ENCODE measurements at regions not wholly inside any gene's neighbourhood (a gene's known extent, or its start where the extent isn't known, plus 50 kb on each side); places are given as distances from the start of the nearest gene placed in this dataset.

GRCh38 chr9:26744191-26744965 lies 148.2 kb downstream of the CAAP1 start:
- no peak for ATAC-seq
- ChIA-PET CTCF (interaction anchor here (0.7 kb wide), 2 partner anchors 15 to 112 kb away, joined by 3 read pairs; no protein-coding TSS in a partner anchor), POLR2A (no interaction called here)
- peaks cover 61% of the 10 kb centered on the region for H3K4me1 Mint-ChIP-seq
- no peak for DNase-seq (ENCODE audit: low spot score)
- TF ChIP-seq ZNF232 (CRISPR knock-in tag; IDR thresholded peaks at IDR 0.05) (no peak), NR3C1 (CRISPR knock-in tag; conservative IDR thresholded peaks at IDR 0.05; ENCODE audit: low read depth) (no peak), CTCF (IDR thresholded peaks at IDR 0.05) (peak; percentile 80), OVOL2 (CRISPR knock-in tag; IDR thresholded peaks at IDR 0.05; ENCODE audit: borderline replicate concordance) (no peak), GRHL2 (CRISPR knock-in tag; IDR thresholded peaks at IDR 0.05; ENCODE audit: insufficient replicate concordance, severe bottlenecking) (no peak)
- H3K9me3 Mint-ChIP-seq = peaks cover 23% of the 10 kb centered on the region
- H3K4me3 Mint-ChIP-seq = no peak overlapping the region
- H3K27me3 Mint-ChIP-seq (ENCODE audit: low read depth) = peaks cover 10% of the 10 kb centered on the region; the same call in 1 of the 2 replicates
- H3K27ac Mint-ChIP-seq = 0 out of 2 replicates have a peak overlapping the region, but pooled peaks have one; percentile 17
- peaks cover 18% of the 10 kb centered on the region for H3K36me3 Mint-ChIP-seq

- CTCF ChIA-PET = interaction anchor here (1.9 kb wide), 1 partner anchor 20 kb away, joined by 6 read pairs; no protein-coding TSS in a partner anchor
- Mint-ChIP-seq H3K4me1 (peaks cover 46% of the 10 kb centered on the region), H3K36me3 (peaks cover 22% of the 10 kb centered on the region), H3K27me3 (ENCODE audit: low read depth) (peaks cover 10% of the 10 kb centered on the region; the same call in 1 of the 2 replicates), H3K9me3 (peaks cover 27% of the 10 kb centered on the region), H3K27ac (peak overlapping the region; percentile 48), H3K4me3 (peak overlapping the region; percentile 36)
- DNase-seq (ENCODE audit: low spot score) (no peak), ATAC-seq (no peak; the same call in 1 of the 2 replicates)
- POLR2A ChIA-PET = no interaction called here
- TF ChIP-seq USF2 (CRISPR knock-in tag; IDR thresholded peaks at IDR 0.05) (peak; percentile 53), USF1 (CRISPR knock-in tag; IDR thresholded peaks at IDR 0.05) (peak; percentile 51; the same call in 1 of the 2 replicates), PRDM15 (CRISPR knock-in tag; IDR thresholded peaks at IDR 0.05) (no peak)
Observed at GRCh38 chr9:26742828-26743476, 149.7 kb downstream of the CAAP1 start.

GRCh38 chr9:26735160-26735559 lies 157.4 kb downstream of the CAAP1 start:
- Mint-ChIP-seq H3K4me3 (no peak overlapping the region), H3K9me3 (peaks cover 84% of the 10 kb centered on the region), H3K4me1 (no peaks in the 10 kb centered on the region), H3K27me3 (ENCODE audit: low read depth) (peaks cover 32% of the 10 kb centered on the region), H3K36me3 (peaks cover 46% of the 10 kb centered on the region), H3K27ac (no peak overlapping the region)
- CTCF ChIA-PET = interaction anchor here (0.9 to 1.2 kb wide), 2 partner anchors 12 to 240 kb away, joined by 3 to 5 read pairs; no protein-coding TSS in a partner anchor
- POLR2A ChIA-PET = no interaction called here
- ATAC-seq (no peak), DNase-seq (ENCODE audit: low spot score) (no peak)
- 0 out of 2 replicates have a peak, but pooled peaks have one; percentile 37 for TF ChIP-seq ZNF317 (CRISPR knock-in tag; IDR thresholded peaks at IDR 0.05; ENCODE audit: borderline replicate concordance, low read depth)
- TF ChIP-seq ZNF396 (CRISPR knock-in tag; IDR thresholded peaks at IDR 0.05; ENCODE audit: borderline replicate concordance) = no peak
- no peak for TF ChIP-seq ATF2 (CRISPR knock-in tag; IDR thresholded peaks at IDR 0.05; ENCODE audit: borderline replicate concordance, low read depth)
